GM12878 (cell line): ENCODE measurements at regions not wholly inside any gene's neighbourhood (a gene's known extent, or its start where the extent isn't known, plus 50 kb on each side); places are given as distances from the start of the nearest gene placed in this dataset.

ENCODE experiments used
- ATAC-seq: fragments of 200-7000 bp; cut with Tn5 transposase; 3 replicates; pipeline ENCODE4 v1.9.1; 2020; ENCODE audit warnings: mild to moderate bottlenecking, moderate library complexity
- BruUV-seq: library from RNA; stranded (reverse); fragments of 400-500 nt; replicated peaks from 2 replicates; lab custom pipeline; 2021; lab: Mats Ljungman, UMichigan
- CTCF ChIA-PET: fragments of 300-600 bp; sonication (Branson Sonifier 250); formaldehyde crosslinking; extraction: SDS; loops from one replicate; lab custom pipeline; 2021; ENCODE audit warnings: inconsistent platforms; lab: Yijun Ruan, JAX
- POLR2A ChIA-PET: fragments of 350-600 bp; formaldehyde crosslinking; extraction: SDS; loops from one replicate; lab custom pipeline; 2021; ENCODE audit warnings: inconsistent platforms; lab: Charles Lee
- RAD21 ChIA-PET: fragments of 300-600 bp; sonication (Branson Sonifier 250); formaldehyde crosslinking; loops from one replicate; lab custom pipeline; 2023; ENCODE audit warnings: antibody characterized with exemption; ENCODE audit not compliant: unreplicated experiment; lab: Charles Lee
- SMC1A ChIA-PET: fragments of 300-600 bp; sonication (Branson Sonifier 250); formaldehyde crosslinking; loops from one replicate; lab custom pipeline; 2023; ENCODE audit not compliant: unreplicated experiment, uncharacterized antibody; lab: Charles Lee
- DNase-seq: peaks from one replicate; pipeline ENCODE4 v3.0.0-alpha.2; 2011; ENCODE audit warnings: low read depth, low spot score
- FAIRE-seq: peaks from 3 replicates; lab custom pipeline; 2011; peaks lifted over from hg19 to GRCh38; lab: Jason Lieb, UNC
- H2AFZ ChIP-seq: 2 replicates; pipeline ENCODE4 v1.6.0; 2011; ENCODE audit warnings: low read depth, low read length, control low read depth; ENCODE audit not compliant: control insufficient read depth
- H3K27ac ChIP-seq: 2 replicates; pipeline ENCODE4 v1.5.1; 2011; ENCODE audit warnings: control low read depth; ENCODE audit not compliant: control insufficient read depth, insufficient read depth
- H3K27me3 ChIP-seq, 2 experiments: replicated peaks in 1 of 2; 2 replicates each; pipeline versions ENCODE4 v1.6.0 to v1.6.1; 2011; ENCODE audit warnings: low read length in 1 of 2; ENCODE audit not compliant: control insufficient read depth in 2 of 2, insufficient read depth in 2 of 2
- H3K36me3 ChIP-seq, 2 experiments: 2 replicates each; pipeline ENCODE4 v1.5.1; 2011; ENCODE audit warnings: low read length in 1 of 2; ENCODE audit not compliant: control insufficient read depth in 2 of 2, insufficient read depth in 2 of 2
- H3K4me1 ChIP-seq: 2 replicates; pipeline ENCODE4 v1.6.1; 2011; ENCODE audit warnings: mild to moderate bottlenecking, low read length, moderate library complexity, mixed read lengths; ENCODE audit not compliant: control insufficient read depth, insufficient read depth
- H3K4me2 ChIP-seq: 2 replicates; pipeline ENCODE4 v1.6.0; 2011; ENCODE audit warnings: control low read depth; ENCODE audit not compliant: control insufficient read depth, insufficient read depth
- H3K4me3 ChIP-seq: fragments of 200-600 bp; sonication (generic); 2 replicates; pipeline ENCODE4 v1.5.1; 2016
- H3K79me2 ChIP-seq: 2 replicates; pipeline ENCODE4 v1.6.0; 2011; ENCODE audit warnings: low read length; ENCODE audit not compliant: control insufficient read depth, insufficient read depth
- H3K9ac ChIP-seq: 2 replicates; pipeline ENCODE4 v1.8.0; 2011; ENCODE audit warnings: low read length, control low read depth, mixed read lengths; ENCODE audit not compliant: control insufficient read depth, insufficient read depth
- H3K9me3 ChIP-seq: replicated peaks from 3 replicates; pipeline ENCODE4 v1.5.1; 2011; ENCODE audit warnings: mild to moderate bottlenecking, low read length; ENCODE audit not compliant: control insufficient read depth, insufficient read depth
- H4K20me1 ChIP-seq: 2 replicates; pipeline ENCODE4 v1.6.0; 2011; ENCODE audit not compliant: control insufficient read depth, insufficient read depth
- GABPA ChIP-seq: IDR thresholded peaks from 2 replicates; pipeline ENCODE4 v1.6.1; 2014; ENCODE audit warnings: antibody characterized with exemption, low read depth, mild to moderate bottlenecking, inconsistent platforms
- NFIC ChIP-seq: IDR thresholded peaks from 2 replicates; pipeline ENCODE4 v1.6.1; 2012; ENCODE audit warnings: low read depth, mild to moderate bottlenecking, inconsistent platforms, low read length, moderate library complexity
- WGBS: methylation state at CpG from one replicate; pipeline ENCODE4 v1.1.6; 2016; ENCODE audit warnings: low lambda C conversion rate; ENCODE audit not compliant: insufficient replicate concordance, insufficient coverage; ENCODE audit errors: missing lambda C conversion rate; 5-methylcytosine and 5-hydroxymethylcytosine counted together
- in situ Hi-C: fragments of 300-500 bp; cut with MboI; formaldehyde crosslinking; loops from 9 replicates; pipeline ENCODE4 v1.14.3; 2018; ENCODE audit warnings: mixed read lengths
- intact Hi-C: fragments of 100-400 bp; cut with micrococcal nuclease; formaldehyde crosslinking; loops from one replicate; pipeline ENCODE4 v1.14.2; 2022; ENCODE audit not compliant: unreplicated experiment

DNA sequence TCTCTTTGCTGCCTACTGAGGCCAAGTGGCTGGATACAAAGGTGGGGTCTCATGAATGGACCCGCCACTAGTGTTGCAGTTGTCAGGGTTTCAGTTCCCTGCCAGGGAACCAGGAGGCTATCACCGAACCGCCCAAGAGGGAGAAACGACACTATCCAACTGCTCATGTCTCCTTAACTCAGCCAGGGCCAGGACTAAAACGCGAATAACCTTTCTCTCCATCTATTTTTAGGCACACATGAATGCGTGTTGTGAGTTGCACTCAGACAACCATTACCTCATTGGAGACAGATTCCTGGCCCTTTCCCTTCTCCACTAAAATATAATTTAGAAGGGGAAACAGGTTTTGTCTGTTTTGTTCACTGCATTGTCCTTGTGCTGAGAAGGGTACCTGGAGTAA lies 559.5 kb downstream of the SOCS6 start:
- Histone ChIP-seq H4K20me1 (no peaks in the 10 kb centered on the region), H3K27ac (no peak overlapping the region), H3K4me1 (no peaks in the 10 kb centered on the region), H3K9me3 (no peaks in the 10 kb centered on the region), H2AFZ (no peak overlapping the region), H3K36me3 (no peaks in the 10 kb centered on the region), H3K9ac (no peak overlapping the region), H3K79me2 (no peaks in the 10 kb centered on the region), H3K4me2 (no peak overlapping the region), H3K27me3 (no peaks in the 10 kb centered on the region), H3K4me3 (no peak overlapping the region)
- ChIA-PET SMC1A (no interaction called here), POLR2A (no interaction called here), CTCF (no interaction called here), RAD21 (no interaction called here)
- DNase-seq = no peak
- intact Hi-C loops (no loop called here), in situ Hi-C loops (no loop called here)
- no peak for FAIRE-seq
- BruUV-seq = no TSS peak
- no peak for ATAC-seq
- WGBS = 37% methylated on average over 7 of the region's 7 CpGs
- no peak for TF ChIP-seq NFIC

- no TSS peak for BruUV-seq
- no peak overlapping the region for H3K9ac ChIP-seq
- SMC1A ChIA-PET = no interaction called here
- DNase-seq (no peak), ATAC-seq (no peak), FAIRE-seq (no peak)
- RAD21 ChIA-PET = no interaction called here
- no peaks in the 10 kb centered on the region for H4K20me1 ChIP-seq
- intact Hi-C loops = no loop called here
- no peaks in the 10 kb centered on the region for H3K79me2 ChIP-seq
- H3K4me3 ChIP-seq = no peak overlapping the region
- no peak for TF ChIP-seq GABPA
- H3K27me3 ChIP-seq = no peaks in the 10 kb centered on the region
- H3K4me2 ChIP-seq = no peak overlapping the region
- H3K36me3 ChIP-seq = no peaks in the 10 kb centered on the region
- no peaks in the 10 kb centered on the region for H3K4me1 ChIP-seq
- H3K9me3 ChIP-seq = no peaks in the 10 kb centered on the region
- H2AFZ ChIP-seq = no peak overlapping the region
- WGBS = 37% methylated on average over 3 of the region's 3 CpGs
- CTCF ChIA-PET = no interaction called here
- no peak overlapping the region for H3K27ac ChIP-seq
- in situ Hi-C loops = no loop called here
- POLR2A ChIA-PET = no interaction called here
These were observed 551.8 kb downstream of the SOCS6 start for GRCh38 chr18:70840649-70841048.
